A172 (cell line): ENCODE measurements at regions not wholly inside any gene's neighbourhood (a gene's known extent, or its start where the extent isn't known, plus 50 kb on each side); places are given as distances from the start of the nearest gene placed in this dataset.
"Not testable (repeated sequence)": the region's sequence is repeated elsewhere in the genome, so short reads cannot be mapped to it uniquely, and the experiment has no call there.

ENCODE experiments used
- DNase-seq: peaks from one replicate; pipeline ENCODE4 v3.0.0-alpha.2; 2015; ENCODE audit warnings: low spot score

DNA sequence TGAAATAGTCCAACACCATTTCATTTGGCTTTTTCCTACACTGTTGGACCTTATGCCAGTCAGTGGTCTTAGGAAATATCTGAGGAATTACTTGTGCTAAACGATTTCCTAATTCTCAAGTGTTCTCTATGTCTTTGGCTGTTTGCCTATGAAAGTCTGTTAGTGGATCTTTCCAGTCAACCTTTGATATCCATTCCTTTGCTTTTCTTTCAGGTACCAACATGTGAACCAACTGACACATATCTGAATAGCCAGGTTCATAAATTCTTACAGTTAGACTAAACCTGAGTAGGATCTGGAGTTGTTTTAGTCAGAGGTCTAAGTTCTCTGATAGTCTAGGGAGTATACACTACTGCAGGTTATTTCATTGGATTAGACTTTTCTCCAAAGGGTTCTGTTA, 343.5 kb upstream of the LRRC3B start:
- DNase-seq = no peak

GRCh38 chr3:26280517-26280916, 342.1 kb upstream of the LRRC3B start:
- no peak for DNase-seq

DNA sequence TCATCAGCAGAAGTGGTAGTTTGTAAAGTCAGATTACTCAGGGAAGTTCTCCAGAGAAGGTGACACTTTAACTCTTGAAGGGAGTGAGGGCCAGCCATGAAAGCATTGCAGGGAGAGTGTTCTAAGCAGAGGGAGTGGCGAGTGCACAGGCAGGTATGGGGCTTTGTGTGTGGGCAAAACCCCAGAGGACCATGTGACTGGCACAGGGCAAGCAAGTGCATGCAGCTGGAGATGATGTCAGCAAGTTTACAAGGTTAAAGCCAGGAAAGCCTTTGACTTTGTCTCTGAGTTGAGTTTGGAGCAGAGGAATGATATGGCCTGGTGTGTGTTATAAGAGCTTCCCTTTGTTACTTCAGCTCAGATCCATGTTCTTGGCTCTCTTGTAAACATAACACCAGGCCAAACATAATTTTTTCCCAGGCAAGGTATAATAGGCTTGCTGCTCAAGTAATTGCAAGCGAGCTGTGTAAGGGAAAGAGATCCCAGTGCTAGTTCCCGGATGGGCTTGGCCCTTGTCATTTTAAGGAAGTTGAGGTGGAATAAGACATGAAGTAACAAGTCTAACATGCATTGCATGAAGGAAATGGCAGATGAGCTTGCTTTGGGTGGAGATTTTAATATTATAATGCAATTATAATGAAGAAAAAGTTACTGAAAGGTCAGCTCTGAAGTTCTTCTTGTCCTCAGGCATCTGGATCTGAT, 341.1 kb upstream of the LRRC3B start:
- DNase-seq = no peak

DNA sequence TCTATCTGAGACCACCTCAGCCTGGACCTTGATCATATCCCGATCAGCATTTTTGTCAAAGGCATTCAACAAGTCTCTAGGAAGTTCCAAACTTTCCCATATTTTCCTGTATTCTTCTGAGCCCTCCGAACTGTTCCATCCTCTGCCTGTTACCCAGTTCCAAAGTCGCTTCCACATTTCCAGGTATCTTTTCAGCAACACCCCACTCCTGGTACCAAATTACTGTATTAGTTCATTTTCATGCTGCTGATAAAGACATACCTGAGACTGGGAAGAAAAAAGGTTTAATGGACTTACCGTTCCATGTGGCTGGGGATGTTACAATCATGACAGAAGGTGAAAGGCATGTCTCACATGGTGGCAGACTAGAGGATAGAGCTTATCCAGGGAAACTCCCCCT, 338.1 kb upstream of the LRRC3B start:
- DNase-seq = not testable (repeated sequence)

DNA sequence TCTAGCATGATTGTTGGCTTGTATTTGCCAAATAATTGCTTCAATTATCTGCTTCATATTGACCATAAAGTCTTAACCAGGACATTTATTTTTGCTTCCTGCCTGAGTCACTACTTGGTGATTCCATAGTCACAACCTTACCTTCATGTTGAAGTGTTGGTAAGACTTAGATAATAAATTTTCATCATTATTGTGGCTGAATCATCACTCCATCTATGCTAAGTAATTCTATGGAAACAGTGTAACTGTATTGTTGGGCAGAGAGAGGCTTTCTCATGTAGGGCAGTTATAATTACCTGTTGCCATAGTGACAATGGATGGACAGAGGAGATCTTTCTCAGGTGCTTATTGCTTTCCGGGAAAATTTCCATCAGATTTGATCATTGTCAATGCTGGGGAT, 330.7 kb upstream of the LRRC3B start:
- no peak for DNase-seq

- DNase-seq = no peak
These were observed 329.8 kb upstream of the LRRC3B start for GRCh38 chr3:26292780-26293179.

DNA sequence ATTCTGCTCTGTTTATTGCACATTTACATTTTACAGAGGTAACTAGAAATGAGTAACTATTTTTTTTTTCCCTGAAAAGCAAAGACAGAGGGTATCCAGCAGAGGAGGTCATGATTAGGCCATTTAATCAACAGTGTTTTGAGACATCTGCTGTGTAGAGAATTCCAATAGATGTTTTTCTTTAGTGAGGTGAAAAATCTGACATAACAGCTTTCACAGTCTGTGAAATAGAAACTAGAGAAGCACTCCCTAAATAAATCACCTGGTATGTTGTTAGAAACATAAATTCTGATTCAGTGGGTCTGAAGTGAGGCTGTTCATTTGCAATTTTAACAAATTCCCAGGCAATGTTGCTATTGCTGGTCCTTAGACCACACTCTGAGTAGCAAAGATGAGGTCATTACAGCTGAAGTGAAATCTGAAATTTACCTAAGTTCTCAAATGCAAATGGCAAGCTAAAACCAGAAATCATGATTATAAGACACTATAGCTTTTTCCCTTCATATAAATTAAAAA, 329.2 kb upstream of the LRRC3B start:
- DNase-seq = no peak

GRCh38 chr3:26307192-26307591, 315.4 kb upstream of the LRRC3B start:
- no peak for DNase-seq

DNA sequence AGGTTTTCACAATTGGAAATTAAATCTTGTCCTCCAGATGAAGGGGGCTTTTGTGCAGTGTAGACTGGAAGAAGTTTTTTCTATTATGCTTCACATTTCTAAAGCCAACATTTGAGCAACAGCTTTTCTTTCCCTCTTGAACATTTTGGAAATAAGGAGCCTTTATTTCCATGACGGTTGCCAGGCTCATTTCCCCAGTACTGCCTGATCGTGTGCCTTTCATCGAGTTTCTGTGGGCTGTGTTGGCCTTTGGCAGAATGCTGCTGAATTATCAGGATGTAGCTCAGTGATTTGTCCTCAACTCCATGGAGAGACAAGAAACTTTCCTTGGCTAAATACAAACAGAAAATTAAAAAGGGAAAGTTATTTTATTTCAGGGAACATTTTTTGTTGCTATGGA, 314.8 kb upstream of the LRRC3B start:
- DNase-seq = no peak

GRCh38 chr3:26308454-26308853, 314.1 kb upstream of the LRRC3B start:
- no peak for DNase-seq

- DNase-seq = not testable (repeated sequence)
These were observed 313.0 kb upstream of the LRRC3B start for GRCh38 chr3:26309536-26309935.

GRCh38 chr3:26312816-26313215, 309.8 kb upstream of the LRRC3B start:
- no peak for DNase-seq

DNA sequence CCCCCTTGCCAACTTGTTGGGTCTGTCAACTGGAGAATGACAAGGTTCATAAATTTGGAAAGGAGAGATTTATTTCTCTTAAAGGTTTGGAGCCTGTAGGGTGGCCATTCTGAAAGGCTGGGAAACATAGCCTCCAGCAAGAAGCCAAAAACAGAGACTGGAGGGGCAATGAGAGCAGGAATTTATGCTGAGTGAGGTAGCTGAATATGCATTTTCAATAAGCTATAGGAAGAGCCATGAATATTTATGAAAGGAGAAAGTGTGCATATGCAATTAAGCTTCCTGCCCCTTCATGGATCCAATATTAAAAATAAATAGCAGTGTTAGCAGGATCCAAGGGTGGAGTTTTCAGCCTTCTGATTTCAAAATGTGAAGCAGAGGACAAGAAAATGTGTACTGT, 306.1 kb upstream of the LRRC3B start:
- no peak for DNase-seq

GRCh38 chr3:26323741-26324140, 298.8 kb upstream of the LRRC3B start:
- not testable (repeated sequence) for DNase-seq

GRCh38 chr3:26340001-26340400, 282.6 kb upstream of the LRRC3B start:
- DNase-seq = no peak

GRCh38 chr3:26343647-26344046, 278.9 kb upstream of the LRRC3B start:
- DNase-seq = no peak

DNA sequence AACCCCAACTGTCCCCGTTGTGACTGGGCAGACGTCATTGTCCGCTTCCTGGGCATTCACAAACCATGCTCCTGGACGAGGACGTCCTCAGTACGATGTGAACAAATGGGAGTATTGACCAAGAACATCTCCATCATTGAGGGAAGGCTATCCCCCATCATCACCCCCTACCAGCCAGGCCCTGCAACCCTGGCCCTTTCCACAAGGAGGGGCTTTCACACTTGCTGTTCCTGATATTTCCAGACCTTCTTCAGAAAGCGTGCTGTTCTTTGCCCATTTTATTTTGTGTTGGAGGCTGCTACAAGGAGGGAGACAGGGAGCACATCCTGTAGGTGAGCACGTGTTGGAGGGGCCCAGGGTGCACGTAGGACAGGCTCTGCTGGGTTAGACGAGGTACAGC, 277.0 kb upstream of the LRRC3B start:
- no peak for DNase-seq

DNA sequence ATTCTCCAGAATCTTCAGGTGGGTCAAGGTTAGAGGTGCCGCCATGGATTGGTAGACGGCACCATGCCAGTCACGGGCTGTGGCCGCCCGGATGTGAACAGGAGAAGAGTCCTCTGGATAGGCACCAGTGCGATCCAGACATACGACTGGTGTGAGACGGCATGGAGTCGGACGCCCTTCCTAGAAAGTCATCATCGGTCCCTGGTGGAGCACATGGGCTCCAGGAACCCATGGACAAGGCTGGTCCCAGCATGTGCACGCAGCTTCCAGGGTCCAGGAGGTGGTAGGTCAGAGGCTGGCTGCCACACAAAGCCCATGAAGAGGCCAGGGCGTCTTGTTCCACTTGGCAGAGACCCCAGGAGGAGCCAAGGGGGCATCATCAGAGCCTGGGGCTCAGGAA, 276.1 kb upstream of the LRRC3B start:
- DNase-seq = no peak

DNA sequence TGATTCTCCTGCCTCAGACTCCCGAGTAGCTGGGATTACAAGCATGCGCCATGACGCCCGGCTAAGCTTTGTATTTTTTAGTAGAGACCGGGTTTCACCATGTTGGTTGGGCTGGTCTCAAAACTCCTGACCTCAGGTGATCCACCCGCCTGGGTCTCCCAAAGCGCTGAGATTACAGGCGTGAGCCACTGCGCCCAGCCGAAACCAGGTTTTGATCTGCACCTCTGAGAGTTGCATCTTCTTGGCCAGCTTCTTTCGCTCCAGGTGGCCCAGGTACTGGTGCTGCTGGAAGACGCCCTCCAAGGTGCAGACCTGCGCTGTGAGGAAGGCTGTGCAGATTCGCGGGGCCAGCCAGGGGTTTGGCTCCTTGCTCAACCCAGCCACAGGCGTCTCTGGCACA, 275.4 kb upstream of the LRRC3B start:
- DNase-seq = no peak

DNA sequence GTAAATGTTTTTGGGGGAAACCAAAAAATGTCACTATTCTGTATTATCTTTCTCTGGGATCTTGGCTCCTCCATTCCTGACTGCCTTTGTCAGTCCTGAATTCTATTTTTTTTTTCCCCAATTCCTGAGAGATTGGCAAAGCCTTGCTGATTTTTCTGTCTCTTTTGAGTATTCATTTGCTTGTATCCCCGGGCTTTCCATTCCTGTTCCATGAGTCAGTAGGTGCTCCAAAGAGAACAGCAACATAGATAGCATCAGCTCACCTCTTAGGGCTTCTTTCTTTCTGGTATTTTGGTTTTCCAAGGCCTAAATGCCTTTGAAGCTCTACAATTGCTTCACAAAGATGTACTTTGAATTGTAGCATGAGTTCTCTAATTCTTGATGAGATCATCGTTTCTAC, 271.7 kb upstream of the LRRC3B start:
- DNase-seq = peak; percentile 6

GRCh38 chr3:26353097-26353496, 269.5 kb upstream of the LRRC3B start:
- DNase-seq = peak; percentile 26

- no peak for DNase-seq
These were observed 264.2 kb upstream of the LRRC3B start for GRCh38 chr3:26358405-26358804.

DNA sequence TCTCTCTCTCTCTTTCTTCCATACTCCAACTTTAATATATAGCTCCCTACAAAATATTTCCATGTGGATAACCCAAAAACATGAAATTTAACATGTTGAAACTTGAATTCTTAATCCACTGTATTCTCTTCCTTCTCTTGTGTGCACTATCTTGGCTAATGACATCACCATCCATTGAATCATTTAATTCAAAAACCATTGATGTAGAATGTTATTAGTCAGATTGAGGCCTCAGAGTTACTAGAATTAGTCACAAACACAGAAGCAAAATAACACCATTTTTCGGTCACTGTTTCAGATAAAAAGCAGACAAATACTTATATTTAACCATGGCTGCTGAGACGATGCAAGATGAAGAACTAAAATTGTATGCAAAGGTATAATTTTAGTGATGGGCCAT, 256.9 kb upstream of the LRRC3B start:
- DNase-seq = no peak

DNA sequence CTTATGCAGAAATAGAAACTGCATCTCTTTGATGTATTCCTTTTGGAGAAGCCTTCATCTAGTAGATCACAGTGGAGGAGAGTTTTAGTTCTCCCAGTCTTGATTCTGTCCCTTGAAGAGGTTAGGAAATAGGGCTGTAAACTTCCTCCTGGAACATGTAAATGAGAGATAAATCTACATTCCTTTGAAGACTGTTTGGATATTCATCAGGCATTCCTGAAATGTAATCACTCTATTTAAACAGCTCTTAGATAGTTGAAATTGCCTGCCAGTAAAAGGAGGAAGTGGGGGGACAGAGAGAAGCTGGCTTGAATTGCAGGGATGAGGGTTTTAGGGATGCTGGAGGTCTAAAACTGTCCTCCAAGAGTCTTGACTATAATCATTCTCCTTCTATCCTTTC, 254.3 kb upstream of the LRRC3B start:
- DNase-seq = no peak
